GM12878 (cell line): ENCODE measurements at regions not wholly inside any gene's neighbourhood (a gene's known extent, or its start where the extent isn't known, plus 50 kb on each side); places are given as distances from the start of the nearest gene placed in this dataset.
A peak's percentile ranks its signal among the peaks of the same experiment; 100 is the strongest.

Experiments
- ATAC-seq: fragments of 200-7000 bp; cut with Tn5 transposase; 3 replicates; pipeline ENCODE4 v1.9.1; 2020; ENCODE audit warnings: mild to moderate bottlenecking, moderate library complexity
- BruUV-seq: library from RNA; stranded (reverse); fragments of 400-500 nt; replicated peaks from 2 replicates; lab custom pipeline; 2021; lab: Mats Ljungman, UMichigan
- CTCF ChIA-PET: fragments of 300-600 bp; sonication (Branson Sonifier 250); formaldehyde crosslinking; extraction: SDS; loops from one replicate; lab custom pipeline; 2021; ENCODE audit warnings: inconsistent platforms; lab: Yijun Ruan, JAX
- POLR2A ChIA-PET: fragments of 350-600 bp; formaldehyde crosslinking; extraction: SDS; loops from one replicate; lab custom pipeline; 2021; ENCODE audit warnings: inconsistent platforms; lab: Charles Lee
- RAD21 ChIA-PET: fragments of 300-600 bp; sonication (Branson Sonifier 250); formaldehyde crosslinking; loops from one replicate; lab custom pipeline; 2023; ENCODE audit warnings: antibody characterized with exemption; ENCODE audit not compliant: unreplicated experiment; lab: Charles Lee
- SMC1A ChIA-PET: fragments of 300-600 bp; sonication (Branson Sonifier 250); formaldehyde crosslinking; loops from one replicate; lab custom pipeline; 2023; ENCODE audit not compliant: unreplicated experiment, uncharacterized antibody; lab: Charles Lee
- DNase-seq: peaks from one replicate; pipeline ENCODE4 v3.0.0-alpha.2; 2011; ENCODE audit warnings: low read depth, low spot score
- FAIRE-seq: peaks from 3 replicates; lab custom pipeline; 2011; peaks lifted over from hg19 to GRCh38; lab: Jason Lieb, UNC
- H2AFZ ChIP-seq: 2 replicates; pipeline ENCODE4 v1.6.0; 2011; ENCODE audit warnings: low read depth, low read length, control low read depth; ENCODE audit not compliant: control insufficient read depth
- H3K27ac ChIP-seq: 2 replicates; pipeline ENCODE4 v1.5.1; 2011; ENCODE audit warnings: control low read depth; ENCODE audit not compliant: control insufficient read depth, insufficient read depth
- H3K27me3 ChIP-seq, 2 experiments: replicated peaks in 1 of 2; 2 replicates each; pipeline versions ENCODE4 v1.6.0 to v1.6.1; 2011; ENCODE audit warnings: low read length in 1 of 2; ENCODE audit not compliant: control insufficient read depth in 2 of 2, insufficient read depth in 2 of 2
- H3K36me3 ChIP-seq, 2 experiments: 2 replicates each; pipeline ENCODE4 v1.5.1; 2011; ENCODE audit warnings: low read length in 1 of 2; ENCODE audit not compliant: control insufficient read depth in 2 of 2, insufficient read depth in 2 of 2
- H3K4me1 ChIP-seq: 2 replicates; pipeline ENCODE4 v1.6.1; 2011; ENCODE audit warnings: mild to moderate bottlenecking, low read length, moderate library complexity, mixed read lengths; ENCODE audit not compliant: control insufficient read depth, insufficient read depth
- H3K4me2 ChIP-seq: 2 replicates; pipeline ENCODE4 v1.6.0; 2011; ENCODE audit warnings: control low read depth; ENCODE audit not compliant: control insufficient read depth, insufficient read depth
- H3K4me3 ChIP-seq: fragments of 200-600 bp; sonication (generic); 2 replicates; pipeline ENCODE4 v1.5.1; 2016
- H3K79me2 ChIP-seq: 2 replicates; pipeline ENCODE4 v1.6.0; 2011; ENCODE audit warnings: low read length; ENCODE audit not compliant: control insufficient read depth, insufficient read depth
- H3K9ac ChIP-seq: 2 replicates; pipeline ENCODE4 v1.8.0; 2011; ENCODE audit warnings: low read length, control low read depth, mixed read lengths; ENCODE audit not compliant: control insufficient read depth, insufficient read depth
- H3K9me3 ChIP-seq: replicated peaks from 3 replicates; pipeline ENCODE4 v1.5.1; 2011; ENCODE audit warnings: mild to moderate bottlenecking, low read length; ENCODE audit not compliant: control insufficient read depth, insufficient read depth
- H4K20me1 ChIP-seq: 2 replicates; pipeline ENCODE4 v1.6.0; 2011; ENCODE audit not compliant: control insufficient read depth, insufficient read depth
- CEBPB ChIP-seq, 2 experiments: fragments of 150-350 bp in 1 of 2; IDR thresholded peaks; 2 replicates each; pipeline ENCODE4 v1.6.1; 2012 to 2014; ENCODE audit warnings: low read depth in 2 of 2, low read length in 2 of 2, borderline replicate concordance in 1 of 2, inconsistent platforms in 1 of 2
- CTCF ChIP-seq, 3 experiments: IDR thresholded peaks in 2 of 3; conservative IDR thresholded peaks in 1 of 3; 2 replicates each; pipeline ENCODE4 v1.5.1; 2011; ENCODE audit warnings: low read depth in 3 of 3, low read length in 3 of 3, mild to moderate bottlenecking in 3 of 3, control low read depth in 2 of 3, moderate library complexity in 2 of 3, inconsistent platforms in 1 of 3, mixed read lengths in 1 of 3; ENCODE audit not compliant: control insufficient read depth in 2 of 3, insufficient read depth in 1 of 3; ENCODE audit errors: extremely low read depth in 1 of 3
- CUX1 ChIP-seq: IDR thresholded peaks from 2 replicates; pipeline ENCODE4 v1.6.1; 2012; ENCODE audit warnings: improper control_type of control experiment, low read depth, low read length; ENCODE audit not compliant: insufficient replicate concordance
- IRF5 ChIP-seq: fragments of 450-650 bp; IDR thresholded peaks from 2 replicates; pipeline ENCODE4 v1.6.1; 2017; ENCODE audit warnings: borderline replicate concordance
- RAD21 ChIP-seq: IDR thresholded peaks from 2 replicates; pipeline ENCODE4 v1.6.1; 2011; ENCODE audit warnings: mild to moderate bottlenecking, low read depth, low read length, moderate library complexity; ENCODE audit not compliant: insufficient read depth
- RAD51 ChIP-seq: fragments of 450-650 bp; IDR thresholded peaks from 2 replicates; pipeline ENCODE4 v1.6.1; 2016; ENCODE audit warnings: moderate library complexity, mild to moderate bottlenecking, inconsistent platforms
- SMC3 ChIP-seq: IDR thresholded peaks from 2 replicates; pipeline ENCODE4 v1.6.1; 2011; ENCODE audit warnings: low read length, improper control_type of control experiment, borderline replicate concordance
- WGBS: methylation state at CpG from one replicate; pipeline ENCODE4 v1.1.6; 2016; ENCODE audit warnings: low lambda C conversion rate; ENCODE audit not compliant: insufficient replicate concordance, insufficient coverage; ENCODE audit errors: missing lambda C conversion rate; 5-methylcytosine and 5-hydroxymethylcytosine counted together
- in situ Hi-C: fragments of 300-500 bp; cut with MboI; formaldehyde crosslinking; loops from 9 replicates; pipeline ENCODE4 v1.14.3; 2018; ENCODE audit warnings: mixed read lengths
- intact Hi-C: fragments of 100-400 bp; cut with micrococcal nuclease; formaldehyde crosslinking; loops from one replicate; pipeline ENCODE4 v1.14.2; 2022; ENCODE audit not compliant: unreplicated experiment

- no peak for TF ChIP-seq CUX1
These were observed 262.6 kb upstream of the RPS6KA3 start (continued) for GRCh38 chrX:20529301-20529700.

- in situ Hi-C loops, result no loop called here
These were observed 260.9 kb upstream of the RPS6KA3 start for GRCh38 chrX:20527558-20528011.

More at GRCh38 chrX:20527558-20528011, 260.9 kb upstream of the RPS6KA3 start:
- Histone ChIP-seq H3K4me3 (no peak overlapping the region), H3K27ac (no peak overlapping the region), H3K79me2 (no peaks in the 10 kb centered on the region), H4K20me1 (no peaks in the 10 kb centered on the region), H3K4me1 (no peaks in the 10 kb centered on the region), H3K4me2 (no peak overlapping the region), H3K9me3 (no peaks in the 10 kb centered on the region), H2AFZ (no peak overlapping the region), H3K27me3 (no peaks in the 10 kb centered on the region; a peak in 2 of 4 replicates), H3K36me3 (no peaks in the 10 kb centered on the region), H3K9ac (no peak overlapping the region)
- ChIA-PET POLR2A (no interaction called here), SMC1A (interaction anchor here (0.8 to 6.2 kb wide), 4 partner anchors 11 to 1218 kb away, joined by 4 to 57 read pairs (median 4); no protein-coding TSS in a partner anchor), RAD21 (interaction anchor here (1.0 to 5.3 kb wide), 5 partner anchors 11 to 1222 kb away, joined by 3 to 38 read pairs (median 5); no protein-coding TSS in a partner anchor), CTCF (interaction anchor here (0.6 to 10.3 kb wide), 18 partner anchors 11 to 1457 kb away, joined by 3 to 148 read pairs (median 4); no protein-coding TSS in a partner anchor)
- peak; percentile 75 for ATAC-seq
- 7% methylated on average over 3 of the region's 3 CpGs for WGBS
- FAIRE-seq, result peak; percentile 80
- TF ChIP-seq IRF5, result no peak
- peak; percentile 49; the same call in 1 of the 2 replicates for TF ChIP-seq SMC3
- TF ChIP-seq RAD51, result no peak
- no peak for TF ChIP-seq CEBPB (IDR thresholded peaks at IDR 0.05; ENCODE audit: borderline replicate concordance in 1 of 2, low read depth in 2 of 2, low read length in 2 of 2)
- TF ChIP-seq RAD21, result peak; percentile 54
- peak; percentile 35 to 59 (median 41); a peak in 4 of 6 replicates for TF ChIP-seq CTCF (IDR thresholded peaks at IDR 0.05 in 2 of 3, conservative IDR thresholded peaks at IDR 0.05 in 1 of 3; ENCODE audit: control insufficient read depth in 2 of 3, extremely low read depth in 1 of 3, insufficient read depth in 1 of 3, low read depth in 3 of 3, low read length in 3 of 3)
- BruUV-seq, result no TSS peak
- intact Hi-C loops, result loop anchor here (1.0 to 10.0 kb wide), 4 partner anchors 275 to 1667 kb away; no protein-coding TSS in a partner anchor
- no peak for DNase-seq
